AG04450 (cell line): ENCODE measurements at regions not wholly inside any gene's neighbourhood (a gene's known extent, or its start where the extent isn't known, plus 50 kb on each side); places are given as distances from the start of the nearest gene placed in this dataset.
A peak's percentile ranks its signal among the peaks of the same experiment; 100 is the strongest.
"Not testable (repeated sequence)": the region's sequence is repeated elsewhere in the genome, so short reads cannot be mapped to it uniquely, and the experiment has no call there.

Experiments used
- CTCF ChIA-PET: fragments of 300-600, 350-600 bp; formaldehyde crosslinking; extraction: SDS; loops from one replicate; lab custom pipeline; 2022; ENCODE audit warnings: antibody characterized with exemption, inconsistent platforms; lab: Charles Lee
- POLR2A ChIA-PET: fragments of 350-600 bp; formaldehyde crosslinking; extraction: SDS; loops from one replicate; lab custom pipeline; 2021; ENCODE audit warnings: antibody characterized with exemption, inconsistent platforms; lab: Yijun Ruan, JAX
- DNase-seq: peaks from one replicate; pipeline ENCODE4 v3.0.0-alpha.2; 2011; ENCODE audit warnings: low read depth, low spot score
- H3K27ac ChIP-seq: one replicate; pipeline ENCODE4 v1.5.1; 2012; ENCODE audit warnings: low read depth, low read length, control low read depth
- H3K27me3 ChIP-seq: one replicate; pipeline ENCODE4 v1.6.0; 2012; ENCODE audit warnings: low read length; ENCODE audit not compliant: control insufficient read depth, insufficient read depth
- H3K4me3 ChIP-seq: 2 replicates; pipeline ENCODE4 v1.5.1; 2011; ENCODE audit warnings: mild to moderate bottlenecking, low read depth, low read length, control low read depth
- H3K9me3 ChIP-seq: 2 replicates; pipeline ENCODE4 v1.5.1; 2012; ENCODE audit warnings: low read length; ENCODE audit not compliant: control insufficient read depth, insufficient read depth
- TF ChIP-seq, protein P1 (sequence below): IDR thresholded peaks from 2 replicates; pipeline ENCODE4 v1.5.1; 2011; ENCODE audit warnings: low read depth, low read length, control low read depth, inconsistent platforms

DNA sequence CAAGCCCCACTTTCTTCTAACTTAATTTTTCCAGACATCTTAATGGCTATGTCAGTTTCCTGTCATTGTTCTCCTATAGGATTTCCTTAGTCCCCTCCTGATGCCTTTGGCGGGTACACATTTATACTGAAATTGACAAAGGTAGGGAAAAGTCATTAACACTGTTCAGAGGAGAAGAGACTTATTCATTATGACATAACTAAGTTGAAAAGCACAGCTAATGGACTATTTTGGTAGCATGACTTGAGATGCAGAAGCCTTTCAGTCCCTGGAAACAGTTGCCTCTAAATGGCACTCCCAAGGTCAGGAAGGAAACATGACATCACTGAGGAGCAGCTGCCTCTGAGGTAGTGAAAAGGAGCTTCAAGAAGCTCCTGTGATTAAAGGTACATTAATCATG, 317.5 kb upstream of the KITLG start:
- H3K9me3 ChIP-seq: no peaks in the 10 kb centered on the region
- POLR2A ChIA-PET: no interaction called here
- CTCF ChIA-PET: interaction anchor here (1.0 kb wide), 1 partner anchor 96 kb away, joined by 3 read pairs; no protein-coding TSS in a partner anchor
- TF ChIP-seq, protein P1, sequence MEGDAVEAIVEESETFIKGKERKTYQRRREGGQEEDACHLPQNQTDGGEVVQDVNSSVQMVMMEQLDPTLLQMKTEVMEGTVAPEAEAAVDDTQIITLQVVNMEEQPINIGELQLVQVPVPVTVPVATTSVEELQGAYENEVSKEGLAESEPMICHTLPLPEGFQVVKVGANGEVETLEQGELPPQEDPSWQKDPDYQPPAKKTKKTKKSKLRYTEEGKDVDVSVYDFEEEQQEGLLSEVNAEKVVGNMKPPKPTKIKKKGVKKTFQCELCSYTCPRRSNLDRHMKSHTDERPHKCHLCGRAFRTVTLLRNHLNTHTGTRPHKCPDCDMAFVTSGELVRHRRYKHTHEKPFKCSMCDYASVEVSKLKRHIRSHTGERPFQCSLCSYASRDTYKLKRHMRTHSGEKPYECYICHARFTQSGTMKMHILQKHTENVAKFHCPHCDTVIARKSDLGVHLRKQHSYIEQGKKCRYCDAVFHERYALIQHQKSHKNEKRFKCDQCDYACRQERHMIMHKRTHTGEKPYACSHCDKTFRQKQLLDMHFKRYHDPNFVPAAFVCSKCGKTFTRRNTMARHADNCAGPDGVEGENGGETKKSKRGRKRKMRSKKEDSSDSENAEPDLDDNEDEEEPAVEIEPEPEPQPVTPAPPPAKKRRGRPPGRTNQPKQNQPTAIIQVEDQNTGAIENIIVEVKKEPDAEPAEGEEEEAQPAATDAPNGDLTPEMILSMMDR: no peak
- peak overlapping the region; percentile 54 for H3K27ac ChIP-seq
- DNase-seq: no peak
- no peak overlapping the region for H3K4me3 ChIP-seq
- H3K27me3 ChIP-seq: no peaks in the 10 kb centered on the region

DNA sequence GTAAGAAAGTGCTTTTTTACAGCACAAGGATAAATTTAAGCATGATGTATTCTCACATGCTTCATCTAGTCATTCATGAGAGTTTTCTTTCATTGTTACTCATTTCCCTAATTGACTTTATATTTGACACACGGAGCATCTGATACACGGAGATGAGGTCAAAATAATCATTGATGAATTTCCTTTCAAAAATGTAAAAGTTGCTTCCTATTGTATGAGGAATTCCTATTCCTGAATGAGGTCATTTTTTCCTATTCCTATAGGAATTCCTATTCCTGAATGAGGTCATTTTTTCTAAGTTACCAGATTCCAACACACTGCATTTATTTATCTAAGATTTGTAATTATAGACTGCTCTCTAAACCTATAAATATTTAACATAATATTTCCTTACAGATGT, 316.7 kb upstream of the KITLG start:
- Histone ChIP-seq H3K9me3 (no peaks in the 10 kb centered on the region), H3K27ac (no peak overlapping the region), H3K27me3 (no peaks in the 10 kb centered on the region), H3K4me3 (no peak overlapping the region)
- POLR2A ChIA-PET: no interaction called here
- TF ChIP-seq, protein P1: no peak
- CTCF ChIA-PET: no interaction called here
- DNase-seq: peak; percentile 41

DNA sequence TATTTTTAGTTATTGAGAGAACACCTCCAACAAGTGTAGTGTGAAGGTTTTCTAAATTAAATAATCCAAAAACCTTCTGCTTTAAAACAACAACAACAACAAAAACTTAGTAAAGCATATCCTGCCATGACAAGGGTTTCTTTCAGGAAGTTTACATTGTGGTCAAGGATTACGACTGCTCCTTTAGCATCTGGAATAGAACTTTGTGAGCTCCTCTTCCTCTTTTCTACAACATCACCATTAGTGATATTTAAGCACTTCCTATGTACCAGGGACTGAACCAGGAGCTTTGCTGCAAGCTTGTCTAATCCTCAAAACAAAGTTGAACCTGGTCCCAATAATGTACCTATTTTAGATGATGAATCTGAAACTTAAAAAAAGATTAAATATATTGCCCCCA, 315.4 kb upstream of the KITLG start:
- no peak overlapping the region for H3K4me3 ChIP-seq
- TF ChIP-seq, protein P1: no peak
- POLR2A ChIA-PET: interaction anchor here (0.6 kb wide), 1 partner anchor 41 kb away, joined by 4 read pairs; no protein-coding TSS in a partner anchor
- no peaks in the 10 kb centered on the region for H3K27me3 ChIP-seq
- H3K27ac ChIP-seq: no peak overlapping the region
- CTCF ChIA-PET: no interaction called here
- DNase-seq: peak; percentile 6
- H3K9me3 ChIP-seq: no peaks in the 10 kb centered on the region

DNA sequence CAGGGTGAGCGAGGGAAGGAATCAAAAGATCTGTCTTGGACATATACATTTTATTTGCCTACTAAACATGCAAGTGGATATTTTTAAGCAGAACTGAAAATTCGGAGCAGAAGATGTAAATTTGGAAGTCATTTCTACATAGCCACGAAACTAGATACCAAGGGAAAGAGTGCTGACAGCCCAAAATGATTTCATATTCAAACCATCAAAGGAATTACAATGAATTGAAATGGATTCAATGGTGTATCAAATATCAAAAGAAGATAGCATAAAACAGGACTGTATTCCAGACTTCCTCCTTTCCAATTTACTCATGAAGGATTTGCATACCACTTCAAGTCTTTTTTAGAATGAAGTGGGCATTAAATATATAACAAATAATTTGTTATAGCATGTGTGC, 313.5 kb upstream of the KITLG start:
- no peak for DNase-seq
- POLR2A ChIA-PET: no interaction called here
- H3K27me3 ChIP-seq: no peaks in the 10 kb centered on the region
- CTCF ChIA-PET: no interaction called here
- no peak overlapping the region for H3K27ac ChIP-seq
- H3K9me3 ChIP-seq: no peaks in the 10 kb centered on the region
- no peak overlapping the region for H3K4me3 ChIP-seq
- TF ChIP-seq, protein P1: no peak

DNA sequence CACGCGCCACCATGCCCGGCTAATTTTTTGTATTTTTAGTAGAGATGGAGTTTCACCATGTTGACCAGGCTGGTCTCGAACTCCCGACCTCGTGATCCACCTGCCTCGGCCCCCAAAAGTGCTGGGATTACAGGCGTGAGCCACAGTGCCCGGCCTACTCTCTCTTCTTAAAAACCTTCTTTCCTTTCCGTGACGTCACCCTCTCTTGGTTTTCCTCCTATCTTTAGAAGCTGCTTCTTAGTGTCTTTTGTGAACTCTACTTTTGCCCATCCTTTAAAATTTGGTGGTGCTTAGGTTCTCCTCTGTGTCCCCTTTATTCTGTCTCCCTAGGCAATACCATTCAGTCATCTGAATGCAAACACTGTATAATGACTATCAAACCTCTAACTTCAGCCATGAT, 311.2 kb upstream of the KITLG start:
- H3K9me3 ChIP-seq, DNase-seq, H3K27me3 ChIP-seq: not testable (repeated sequence)

More for the DNA sequence above, 311.2 kb upstream of the KITLG start:
- H3K4me3 ChIP-seq, POLR2A ChIA-PET, H3K27ac ChIP-seq, CTCF ChIA-PET: not testable (repeated sequence)
